ENCODE measurements at regions not wholly inside any gene's neighbourhood (a gene's known extent, or its start where the extent isn't known, plus 50 kb on each side); places are given as distances from the start of the nearest gene placed in this dataset.

- TF ChIP-seq EZH2 (IDR thresholded peaks at IDR 0.05; ENCODE audit: borderline replicate concordance, insufficient read depth, low read depth, low read length, poor library complexity, severe bottlenecking), result no peak
- TF ChIP-seq, protein P1, sequence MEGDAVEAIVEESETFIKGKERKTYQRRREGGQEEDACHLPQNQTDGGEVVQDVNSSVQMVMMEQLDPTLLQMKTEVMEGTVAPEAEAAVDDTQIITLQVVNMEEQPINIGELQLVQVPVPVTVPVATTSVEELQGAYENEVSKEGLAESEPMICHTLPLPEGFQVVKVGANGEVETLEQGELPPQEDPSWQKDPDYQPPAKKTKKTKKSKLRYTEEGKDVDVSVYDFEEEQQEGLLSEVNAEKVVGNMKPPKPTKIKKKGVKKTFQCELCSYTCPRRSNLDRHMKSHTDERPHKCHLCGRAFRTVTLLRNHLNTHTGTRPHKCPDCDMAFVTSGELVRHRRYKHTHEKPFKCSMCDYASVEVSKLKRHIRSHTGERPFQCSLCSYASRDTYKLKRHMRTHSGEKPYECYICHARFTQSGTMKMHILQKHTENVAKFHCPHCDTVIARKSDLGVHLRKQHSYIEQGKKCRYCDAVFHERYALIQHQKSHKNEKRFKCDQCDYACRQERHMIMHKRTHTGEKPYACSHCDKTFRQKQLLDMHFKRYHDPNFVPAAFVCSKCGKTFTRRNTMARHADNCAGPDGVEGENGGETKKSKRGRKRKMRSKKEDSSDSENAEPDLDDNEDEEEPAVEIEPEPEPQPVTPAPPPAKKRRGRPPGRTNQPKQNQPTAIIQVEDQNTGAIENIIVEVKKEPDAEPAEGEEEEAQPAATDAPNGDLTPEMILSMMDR (IDR thresholded peaks at IDR 0.05), result no peak
These were observed 102.3 kb upstream of the FAT1 start for GRCh38 chr4:186826006-186826405.

GRCh38 chr4:186826846-186827533 lies 103.3 kb upstream of the FAT1 start:
- H3K4me2 ChIP-seq (replicated peaks; ENCODE audit: low read depth, low read length, poor library complexity, severe bottlenecking), result no peak overlapping the region
- no peaks in the 10 kb centered on the region for H3K9me3 ChIP-seq (ENCODE audit: control extremely low read depth in 1 of 3, control insufficient read depth in 2 of 3, insufficient read depth in 1 of 3, low read length in 2 of 3)
- no peaks in the 10 kb centered on the region for H3K36me3 ChIP-seq (replicated peaks in 1 of 2; ENCODE audit: control extremely low read depth in 1 of 2, control insufficient read depth in 1 of 2, extremely low read depth in 1 of 2, insufficient read depth in 2 of 2, low read length in 1 of 2)
- H3K27me3 ChIP-seq (replicated peaks in 1 of 4; ENCODE audit: control extremely low read depth in 1 of 4, control insufficient read depth in 3 of 4, insufficient read depth in 4 of 4, low read length in 3 of 4), result no peaks in the 10 kb centered on the region
- DNase-seq, result no peak
- Mint-ChIP-seq H3K27ac (no peak overlapping the region), H3K9me3 (ENCODE audit: insufficient read depth) (peaks cover 2% of the 10 kb centered on the region), H3K4me1 (no peaks in the 10 kb centered on the region), H3K4me3 (no peak overlapping the region), H3K27me3 (no peaks in the 10 kb centered on the region)
- POLR2A ChIA-PET, result no interaction called here
- CTCF ChIA-PET, result no interaction called here
- H3K9ac ChIP-seq (ENCODE audit: low read length), result no peak overlapping the region
- no peak overlapping the region for H3K4me3 ChIP-seq (ENCODE audit: control extremely low read depth in 1 of 5, extremely low read depth in 1 of 5, insufficient read depth in 1 of 5, low read depth in 2 of 5, low read length in 4 of 5)
- no peaks in the 10 kb centered on the region for H3K4me1 ChIP-seq (ENCODE audit: control insufficient read depth in 2 of 2, insufficient read depth in 2 of 2, low read length in 2 of 2)
- no peak for ATAC-seq (ENCODE audit: low read depth)
- no peaks in the 10 kb centered on the region for H3K79me2 ChIP-seq (ENCODE audit: control insufficient read depth, insufficient read depth, low read length)
- no peak overlapping the region for H3K27ac ChIP-seq (ENCODE audit: low read length in 2 of 2)
- no peaks in the 10 kb centered on the region for H4K20me1 ChIP-seq (ENCODE audit: control insufficient read depth, insufficient read depth, low read length, poor library complexity, severe bottlenecking)
- intact Hi-C loops (cut with micrococcal nuclease), result no loop called here
- TF ChIP-seq, protein P1 (IDR thresholded peaks at IDR 0.05), result no peak
- no peak for TF ChIP-seq EZH2 (IDR thresholded peaks at IDR 0.05; ENCODE audit: borderline replicate concordance, insufficient read depth, low read depth, low read length, poor library complexity, severe bottlenecking)
- H2AFZ ChIP-seq (ENCODE audit: insufficient read depth, low read depth, low read length, poor library complexity, severe bottlenecking), result no peak overlapping the region
- 82% methylated on average over 7 of the region's 12 CpGs for WGBS (ENCODE audit: insufficient coverage)

More at GRCh38 chr4:186826006-186826405, 102.3 kb upstream of the FAT1 start:
- H3K27ac Mint-ChIP-seq, result no peak overlapping the region
- Histone ChIP-seq H3K79me2 (ENCODE audit: control insufficient read depth, insufficient read depth, low read length) (no peaks in the 10 kb centered on the region), H3K27me3 (replicated peaks in 1 of 4; ENCODE audit: control extremely low read depth in 1 of 4, control insufficient read depth in 3 of 4, insufficient read depth in 4 of 4, low read length in 3 of 4) (no peaks in the 10 kb centered on the region), H3K4me1 (ENCODE audit: control insufficient read depth in 2 of 2, insufficient read depth in 2 of 2, low read length in 2 of 2) (no peaks in the 10 kb centered on the region), H3K9me3 (ENCODE audit: control extremely low read depth in 1 of 3, control insufficient read depth in 2 of 3, insufficient read depth in 1 of 3, low read length in 2 of 3) (peaks cover 0 to 2% (median 0%) of the 10 kb centered on the region in 3 donors), H3K36me3 (replicated peaks in 1 of 2; ENCODE audit: control extremely low read depth in 1 of 2, control insufficient read depth in 1 of 2, extremely low read depth in 1 of 2, insufficient read depth in 2 of 2, low read length in 1 of 2) (no peaks in the 10 kb centered on the region), H4K20me1 (ENCODE audit: control insufficient read depth, insufficient read depth, low read length, poor library complexity, severe bottlenecking) (no peaks in the 10 kb centered on the region), H3K4me3 (ENCODE audit: control extremely low read depth in 1 of 5, extremely low read depth in 1 of 5, insufficient read depth in 1 of 5, low read depth in 2 of 5, low read length in 4 of 5) (no peak overlapping the region), H3K27ac (ENCODE audit: low read length in 2 of 2) (no peak overlapping the region), H3K9ac (ENCODE audit: low read length) (no peak overlapping the region), H3K4me2 (replicated peaks; ENCODE audit: low read depth, low read length, poor library complexity, severe bottlenecking) (no peak overlapping the region), H2AFZ (ENCODE audit: insufficient read depth, low read depth, low read length, poor library complexity, severe bottlenecking) (no peak overlapping the region)
- CTCF ChIA-PET, result no interaction called here
- intact Hi-C loops (cut with micrococcal nuclease), result no loop called here
- H3K4me1 Mint-ChIP-seq, result no peaks in the 10 kb centered on the region
- no peak overlapping the region for H3K4me3 Mint-ChIP-seq
- WGBS (ENCODE audit: insufficient coverage), result no CpG with 5 or more reads among the region's 2 CpGs
- POLR2A ChIA-PET, result no interaction called here
- no peak for DNase-seq
- H3K27me3 Mint-ChIP-seq, result no peaks in the 10 kb centered on the region
- ATAC-seq (ENCODE audit: low read depth), result no peak
- peaks cover 2% of the 10 kb centered on the region for H3K9me3 Mint-ChIP-seq (ENCODE audit: insufficient read depth)

Measured in B cell (primary cell).